ENCODE measurements at regions not wholly inside any gene's neighbourhood (a gene's known extent, or its start where the extent isn't known, plus 50 kb on each side); places are given as distances from the start of the nearest gene placed in this dataset.

- Histone ChIP-seq H3K27me3 (no peaks in the 10 kb centered on the region), H3K36me3 (no peaks in the 10 kb centered on the region), H3K9me3 (no peaks in the 10 kb centered on the region), H3K4me1 (no peaks in the 10 kb centered on the region), H3K27ac (no peak overlapping the region), H3K4me3 (no peak overlapping the region)
- no peak for TF ChIP-seq CTCF (IDR thresholded peaks at IDR 0.05)
- intact Hi-C loops (cut with DNase I), result no loop called here
- DNase-seq (ENCODE audit: low spot score in 2 of 2), result no peak
Observed at GRCh38 chr22:45112136-45112879, 51.4 kb upstream of the NUP50 start.
